ENCODE measurements at regions not wholly inside any gene's neighbourhood (a gene's known extent, or its start where the extent isn't known, plus 50 kb on each side); places are given as distances from the start of the nearest gene placed in this dataset.

GRCh38 chr13:59312776-59313175 lies 851.0 kb downstream of the DIAPH3 start:
- no peak overlapping the region for H3K9ac ChIP-seq (ENCODE audit: low read depth, low read length, poor library complexity, severe bottlenecking)
- H3K9me3 ChIP-seq (ENCODE audit: insufficient read depth, low read depth, low read length), result no peaks in the 10 kb centered on the region
- H3F3A ChIP-seq (ENCODE audit: low read depth), result no peaks in the 10 kb centered on the region
- H3K36me3 ChIP-seq (ENCODE audit: insufficient read depth, low read length), result no peaks in the 10 kb centered on the region
- H3K4me1 ChIP-seq (ENCODE audit: insufficient read depth, low read length, poor library complexity, severe bottlenecking), result no peaks in the 10 kb centered on the region
- no peak overlapping the region for H3K4me3 ChIP-seq (ENCODE audit: low read length, poor library complexity, severe bottlenecking)
- no peak overlapping the region for H3K4me2 ChIP-seq (ENCODE audit: low read depth, low read length, poor library complexity, severe bottlenecking)
- H3K79me2 ChIP-seq (ENCODE audit: insufficient read depth, low read length), result no peaks in the 10 kb centered on the region
- no peak overlapping the region for H2AFZ ChIP-seq (ENCODE audit: low read length)
- H4K20me1 ChIP-seq (ENCODE audit: insufficient read depth, low read length, poor library complexity, severe bottlenecking), result no peaks in the 10 kb centered on the region
- H3K9me2 ChIP-seq (replicated peaks; ENCODE audit: low read depth, low read length), result no peaks in the 10 kb centered on the region
- H3K27me3 ChIP-seq (ENCODE audit: insufficient read depth, low read length, poor library complexity, severe bottlenecking), result no peaks in the 10 kb centered on the region
- TF ChIP-seq CTCF (conservative IDR thresholded peaks at IDR 0.05; ENCODE audit: low read length), result no peak

GRCh38 chr13:59318320-59318930 lies 845.3 kb downstream of the DIAPH3 start:
- Histone ChIP-seq H3K4me1 (ENCODE audit: insufficient read depth, low read length, poor library complexity, severe bottlenecking) (no peaks in the 10 kb centered on the region), H3K4me2 (ENCODE audit: low read depth, low read length, poor library complexity, severe bottlenecking) (no peak overlapping the region), H3F3A (ENCODE audit: low read depth) (no peaks in the 10 kb centered on the region), H3K27me3 (ENCODE audit: insufficient read depth, low read length, poor library complexity, severe bottlenecking) (no peaks in the 10 kb centered on the region), H3K9me2 (replicated peaks; ENCODE audit: low read depth, low read length) (no peaks in the 10 kb centered on the region), H3K4me3 (ENCODE audit: low read length, poor library complexity, severe bottlenecking) (no peak overlapping the region), H2AFZ (ENCODE audit: low read length) (no peak overlapping the region), H3K79me2 (ENCODE audit: insufficient read depth, low read length) (no peaks in the 10 kb centered on the region), H3K36me3 (ENCODE audit: insufficient read depth, low read length) (no peaks in the 10 kb centered on the region), H4K20me1 (ENCODE audit: insufficient read depth, low read length, poor library complexity, severe bottlenecking) (no peaks in the 10 kb centered on the region), H3K9me3 (ENCODE audit: insufficient read depth, low read depth, low read length) (no peaks in the 10 kb centered on the region), H3K9ac (ENCODE audit: low read depth, low read length, poor library complexity, severe bottlenecking) (no peak overlapping the region)
- TF ChIP-seq EZH2phosphoT487 (IDR thresholded peaks at IDR 0.05; ENCODE audit: borderline replicate concordance) (no peak), CTCF (conservative IDR thresholded peaks at IDR 0.05; ENCODE audit: low read length) (peak; percentile 92)

GRCh38 chr13:59319276-59319675 lies 844.5 kb downstream of the DIAPH3 start:
- H3K4me1 ChIP-seq (ENCODE audit: insufficient read depth, low read length, poor library complexity, severe bottlenecking), result no peaks in the 10 kb centered on the region
- H3K9me3 ChIP-seq (ENCODE audit: insufficient read depth, low read depth, low read length), result no peaks in the 10 kb centered on the region
- TF ChIP-seq EZH2phosphoT487 (IDR thresholded peaks at IDR 0.05; ENCODE audit: borderline replicate concordance) (no peak), CTCF (conservative IDR thresholded peaks at IDR 0.05; ENCODE audit: low read length) (no peak)
- H2AFZ ChIP-seq (ENCODE audit: low read length), result no peak overlapping the region
- H3K79me2 ChIP-seq (ENCODE audit: insufficient read depth, low read length), result no peaks in the 10 kb centered on the region
- H3K36me3 ChIP-seq (ENCODE audit: insufficient read depth, low read length), result no peaks in the 10 kb centered on the region
- H3F3A ChIP-seq (ENCODE audit: low read depth), result no peaks in the 10 kb centered on the region
- H3K4me2 ChIP-seq (ENCODE audit: low read depth, low read length, poor library complexity, severe bottlenecking), result no peak overlapping the region
- H3K9me2 ChIP-seq (replicated peaks; ENCODE audit: low read depth, low read length), result no peaks in the 10 kb centered on the region
- H3K4me3 ChIP-seq (ENCODE audit: low read length, poor library complexity, severe bottlenecking), result no peak overlapping the region
- H3K9ac ChIP-seq (ENCODE audit: low read depth, low read length, poor library complexity, severe bottlenecking), result no peak overlapping the region
- H3K27me3 ChIP-seq (ENCODE audit: insufficient read depth, low read length, poor library complexity, severe bottlenecking), result no peaks in the 10 kb centered on the region
- no peaks in the 10 kb centered on the region for H4K20me1 ChIP-seq (ENCODE audit: insufficient read depth, low read length, poor library complexity, severe bottlenecking)
